A673 (cell line): ENCODE measurements at regions not wholly inside any gene's neighbourhood (a gene's known extent, or its start where the extent isn't known, plus 50 kb on each side); places are given as distances from the start of the nearest gene placed in this dataset.
"Not testable (repeated sequence)": the region's sequence is repeated elsewhere in the genome, so short reads cannot be mapped to it uniquely, and the experiment has no call there.

Experiments used
- BruUV-seq: library from RNA; stranded (reverse); fragments of 400-500 nt; replicated peaks from 2 replicates; lab custom pipeline; 2021; lab: Mats Ljungman, UMichigan
- CTCF ChIA-PET: fragments of 300-600 bp; sonication (Branson Sonifier 250); formaldehyde crosslinking; loops from one replicate; lab custom pipeline; 2022; ENCODE audit warnings: antibody characterized with exemption; lab: Charles Lee
- POLR2A ChIA-PET: fragments of 300-600 bp; sonication (Branson Sonifier 250); formaldehyde crosslinking; loops from one replicate; lab custom pipeline; 2022; ENCODE audit warnings: antibody characterized with exemption; ENCODE audit not compliant: low non-redundant PET; lab: Charles Lee
- DNase-seq: peaks from one replicate; pipeline ENCODE4 v3.0.0-alpha.2; 2015; ENCODE audit warnings: low spot score
- H3K27ac ChIP-seq: fragments of 200-600 bp; sonication (generic); 2 replicates; pipeline ENCODE4 v1.5.1; 2016; ENCODE audit warnings: mixed run types, low read depth, mild to moderate bottlenecking, mixed read lengths, antibody characterized with exemption, low read length; ENCODE audit not compliant: poor library complexity, severe bottlenecking
- H3K27me3 ChIP-seq: fragments of 200-600 bp; sonication (generic); replicated peaks from 2 replicates; pipeline ENCODE4 v1.6.1; 2017; ENCODE audit warnings: mixed run types, low read depth, mild to moderate bottlenecking, mixed read lengths, antibody characterized with exemption, low read length; ENCODE audit not compliant: insufficient read depth, poor library complexity
- H3K36me3 ChIP-seq: fragments of 200-600 bp; sonication (generic); 2 replicates; pipeline ENCODE4 v1.6.1; 2016; ENCODE audit warnings: mixed run types, mild to moderate bottlenecking, mixed read lengths, antibody characterized with exemption, low read length; ENCODE audit not compliant: insufficient read depth, poor library complexity, severe bottlenecking
- H3K4me1 ChIP-seq: fragments of 200-600 bp; sonication (generic); 2 replicates; pipeline ENCODE4 v1.6.1; 2017; ENCODE audit warnings: mixed run types, mild to moderate bottlenecking, mixed read lengths, antibody characterized with exemption, low read length; ENCODE audit not compliant: insufficient read depth, poor library complexity, severe bottlenecking
- H3K4me3 ChIP-seq: fragments of 200-600 bp; sonication (generic); 2 replicates; pipeline ENCODE4 v1.5.1; 2016; ENCODE audit warnings: low read depth, mixed run types, mild to moderate bottlenecking, mixed read lengths, low read length; ENCODE audit not compliant: poor library complexity, severe bottlenecking
- H3K9me3 ChIP-seq: fragments of 200-600 bp; sonication (generic); 2 replicates; pipeline ENCODE4 v1.6.1; 2016; ENCODE audit warnings: mixed run types, low read depth, mild to moderate bottlenecking, mixed read lengths, antibody characterized with exemption, low read length; ENCODE audit not compliant: poor library complexity, severe bottlenecking
- CTCF ChIP-seq: fragments of 300-800, 200-600 bp; sonication (generic); conservative IDR thresholded peaks from 2 replicates; pipeline ENCODE4 v1.5.1; 2017; ENCODE audit warnings: low read depth, mild to moderate bottlenecking, antibody characterized with exemption, low read length, moderate library complexity, mixed read lengths
- EZH2 ChIP-seq: fragments of 200-600 bp; sonication (generic); IDR thresholded peaks from 2 replicates; pipeline ENCODE4 v1.6.1; 2017; ENCODE audit warnings: borderline replicate concordance, low read depth, mild to moderate bottlenecking, mixed read lengths, antibody characterized with exemption, low read length; ENCODE audit not compliant: poor library complexity, severe bottlenecking
- intact Hi-C: fragments of 100-400 bp; cut with micrococcal nuclease; formaldehyde crosslinking; loops from one replicate; pipeline ENCODE4 v1.10.0; 2022; ENCODE audit not compliant: unreplicated experiment

- intact Hi-C loops, result no loop called here
- Histone ChIP-seq H3K4me3 (no peak overlapping the region), H3K27ac (no peak overlapping the region), H3K4me1 (no peaks in the 10 kb centered on the region), H3K36me3 (peaks cover 6% of the 10 kb centered on the region), H3K9me3 (no peaks in the 10 kb centered on the region), H3K27me3 (no peaks in the 10 kb centered on the region)
- DNase-seq, result no peak
- ChIA-PET POLR2A (no interaction called here), CTCF (no interaction called here)
- BruUV-seq, result no TSS peak
- no peak for TF ChIP-seq EZH2
- TF ChIP-seq CTCF, result no peak
These were observed 815.6 kb downstream of the SORCS1 start for GRCh38 chr10:106348933-106349332.

DNA sequence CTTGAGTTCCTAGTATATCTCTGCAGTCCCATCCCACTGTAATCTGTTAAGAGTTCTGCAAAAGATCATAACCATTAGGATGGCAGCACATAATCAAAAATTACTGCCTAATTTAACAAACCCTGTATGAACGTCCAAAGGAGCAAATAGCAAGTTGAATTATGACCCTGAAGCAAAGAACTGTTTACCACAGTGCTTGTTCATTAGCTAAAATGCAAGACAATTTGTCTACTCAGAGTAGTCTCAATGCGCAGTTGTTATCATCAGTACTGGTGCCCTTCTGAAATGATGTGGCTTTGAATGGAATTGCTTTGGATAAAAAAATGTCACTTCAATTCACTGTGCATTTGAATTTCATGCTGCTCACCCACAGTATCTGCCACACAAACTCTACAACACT is 817.0 kb downstream of the SORCS1 start:
- POLR2A ChIA-PET, result no interaction called here
- no TSS peak for BruUV-seq
- intact Hi-C loops, result no loop called here

DNA sequence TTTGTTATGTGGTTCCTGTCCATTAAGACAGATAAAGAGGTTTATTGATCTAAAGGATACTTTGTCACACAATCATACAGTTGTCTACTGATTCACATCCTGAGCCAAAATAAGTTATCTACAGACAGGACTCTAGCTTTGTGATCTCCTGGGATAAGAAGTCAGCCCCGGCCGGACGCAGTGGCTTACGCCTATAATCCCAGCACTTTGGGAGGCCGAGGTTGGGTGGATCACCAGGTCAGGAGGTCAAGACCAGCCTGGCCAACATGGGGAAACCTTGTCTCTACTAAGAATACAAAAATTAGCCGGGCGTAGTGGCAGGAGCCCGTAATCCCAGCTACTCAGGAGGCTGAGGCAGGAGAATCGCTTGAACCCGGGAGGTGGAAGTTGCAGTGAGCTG is 821.0 kb downstream of the SORCS1 start:
- H3K27ac ChIP-seq, POLR2A ChIA-PET, DNase-seq, H3K27me3 ChIP-seq, H3K4me3 ChIP-seq, H3K4me1 ChIP-seq, H3K36me3 ChIP-seq, intact Hi-C loops, CTCF ChIA-PET, H3K9me3 ChIP-seq, BruUV-seq: not testable (repeated sequence)

More for the DNA sequence above, 817.0 kb downstream of the SORCS1 start:
- Histone ChIP-seq H3K4me3 (no peak overlapping the region), H3K27ac (no peak overlapping the region), H3K4me1 (no peaks in the 10 kb centered on the region), H3K9me3 (no peaks in the 10 kb centered on the region), H3K27me3 (no peaks in the 10 kb centered on the region), H3K36me3 (peaks cover 6% of the 10 kb centered on the region)
- CTCF ChIA-PET, result no interaction called here
- no peak for DNase-seq
- TF ChIP-seq EZH2 (no peak), CTCF (no peak)

DNA sequence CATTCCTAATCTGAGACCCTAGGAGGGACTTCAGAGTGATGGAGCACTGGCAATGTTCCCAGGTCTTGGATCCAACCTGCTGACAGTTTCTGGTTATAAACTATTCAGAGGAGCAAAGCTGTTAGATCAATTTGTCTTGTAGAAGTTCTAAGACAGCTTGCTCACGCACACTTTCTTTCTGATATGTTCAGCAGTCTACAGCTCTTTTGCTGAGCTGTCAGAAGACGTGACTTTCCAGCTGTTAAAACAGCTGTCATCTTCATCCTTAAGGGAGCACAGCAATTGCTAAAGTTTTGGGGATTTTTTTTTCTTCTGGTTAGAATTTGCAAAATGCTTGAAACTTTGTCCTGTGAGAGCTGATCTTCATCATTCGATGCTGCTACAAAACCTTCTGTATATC is 823.1 kb downstream of the SORCS1 start:
- Histone ChIP-seq H3K36me3 (no peaks in the 10 kb centered on the region), H3K4me1 (no peaks in the 10 kb centered on the region), H3K4me3 (no peak overlapping the region), H3K27me3 (no peaks in the 10 kb centered on the region), H3K27ac (no peak overlapping the region), H3K9me3 (no peaks in the 10 kb centered on the region)
- no TSS peak for BruUV-seq
- TF ChIP-seq CTCF (no peak), EZH2 (no peak)
- DNase-seq, result no peak
- intact Hi-C loops, result no loop called here
- ChIA-PET POLR2A (no interaction called here), CTCF (no interaction called here)
